B cell (primary cell): ENCODE measurements at regions not wholly inside any gene's neighbourhood (a gene's known extent, or its start where the extent isn't known, plus 50 kb on each side); places are given as distances from the start of the nearest gene placed in this dataset.

Source experiments
- ATAC-seq: fragments of 200-7000 bp; cut with Tn5 transposase; one replicate; pipeline ENCODE4 v1.10.0; 2021; ENCODE audit warnings: low read depth, mild to moderate bottlenecking, moderate number of reproducible peaks, moderate library complexity
- CTCF ChIA-PET: fragments of 350-600 bp; sonication (Branson Sonifier 250); formaldehyde crosslinking; loops from one replicate; lab custom pipeline; 2021; ENCODE audit warnings: antibody characterized with exemption, inconsistent platforms; lab: Charles Lee
- POLR2A ChIA-PET: fragments of 350-600 bp; sonication (Branson Sonifier 250); formaldehyde crosslinking; loops from one replicate; lab custom pipeline; 2021; ENCODE audit warnings: antibody characterized with exemption; lab: Charles Lee
- DNase-seq: peaks from one replicate; pipeline ENCODE4 v3.0.0; 2013
- H2AFZ ChIP-seq: 2 replicates; pipeline ENCODE4 v1.6.1; 2012; ENCODE audit warnings: mild to moderate bottlenecking, low read depth, low read length; ENCODE audit not compliant: insufficient read depth, poor library complexity, severe bottlenecking
- H3K27ac ChIP-seq, 2 donors: 1 replicate in 1 of 2; 2 replicates in 1 of 2; pipeline ENCODE4 v1.5.1; 2012 to 2013; ENCODE audit warnings: low read length in 2 of 2, mild to moderate bottlenecking in 2 of 2, moderate library complexity in 1 of 2
- H3K27me3 ChIP-seq, 4 experiments: fragments of 200-600 bp in 1 of 4; sonication (generic) in 1 of 4; replicated peaks in 1 of 4; 1 replicate in 2 of 4; 2 replicates in 2 of 4; pipeline versions ENCODE4 v1.6.1 to v1.7.0; 2013 to 2016; ENCODE audit warnings: low read length in 3 of 4, mild to moderate bottlenecking in 2 of 4, mixed read lengths in 1 of 4, moderate library complexity in 1 of 4; ENCODE audit not compliant: insufficient read depth in 4 of 4, control insufficient read depth in 3 of 4; ENCODE audit errors: control extremely low read depth in 1 of 4
- H3K36me3 ChIP-seq, 2 experiments: replicated peaks in 1 of 2; 1 replicate in 1 of 2; 2 replicates in 1 of 2; pipeline versions ENCODE4 v1.6.1 to v1.7.1; 2013; ENCODE audit warnings: low read length in 1 of 2; ENCODE audit not compliant: insufficient read depth in 2 of 2, control insufficient read depth in 1 of 2; ENCODE audit errors: control extremely low read depth in 1 of 2, extremely low read depth in 1 of 2
- H3K4me1 ChIP-seq, 2 donors: fragments of 200-600 bp in 1 of 2; sonication (generic) in 1 of 2; 1 replicate in 1 of 2; 2 replicates in 1 of 2; pipeline versions ENCODE4 v1.5.1 to v1.6.1; 2013 to 2017; ENCODE audit warnings: low read length in 2 of 2; ENCODE audit not compliant: control insufficient read depth in 2 of 2, insufficient read depth in 2 of 2
- H3K4me2 ChIP-seq: replicated peaks from 2 replicates; pipeline ENCODE3; 2012; ENCODE audit warnings: mild to moderate bottlenecking, low read depth, low read length; ENCODE audit not compliant: poor library complexity, severe bottlenecking
- H3K4me3 ChIP-seq, 5 experiments: fragments of 200-600 bp in 1 of 5; sonication (generic) in 1 of 5; 1 replicate in 3 of 5; 2 replicates in 2 of 5; pipeline versions ENCODE4 v1.5.1 to v1.7.0; 2011 to 2016; ENCODE audit warnings: low read length in 4 of 5, mild to moderate bottlenecking in 4 of 5, low read depth in 2 of 5, control low read depth in 1 of 5, moderate library complexity in 1 of 5; ENCODE audit not compliant: insufficient read depth in 1 of 5; ENCODE audit errors: control extremely low read depth in 1 of 5, extremely low read depth in 1 of 5
- H3K79me2 ChIP-seq: fragments of 200-600 bp; sonication (generic); one replicate; pipeline ENCODE4 v1.6.0; 2016; ENCODE audit warnings: low read length; ENCODE audit not compliant: control insufficient read depth, insufficient read depth
- H3K9ac ChIP-seq: fragments of 200-600 bp; sonication (generic); 2 replicates; pipeline ENCODE4 v1.6.1; 2017; ENCODE audit warnings: mild to moderate bottlenecking, low read length, moderate library complexity
- H3K9me3 ChIP-seq, 3 donors: one replicate each; pipeline versions ENCODE4 v1.6.1 to v1.7.1; 2013; ENCODE audit warnings: low read length in 2 of 3; ENCODE audit not compliant: control insufficient read depth in 2 of 3, insufficient read depth in 1 of 3; ENCODE audit errors: control extremely low read depth in 1 of 3
- H4K20me1 ChIP-seq: 2 replicates; pipeline ENCODE4 v1.6.0; 2012; ENCODE audit warnings: mild to moderate bottlenecking, low read length; ENCODE audit not compliant: insufficient read depth, control insufficient read depth, poor library complexity, severe bottlenecking
- H3K27ac Mint-ChIP-seq: one replicate; pipeline ENCODE4 v1.8.0; 2021; ENCODE audit warnings: mixed read lengths
- H3K27me3 Mint-ChIP-seq: one replicate; pipeline ENCODE4 v1.8.0; 2021; ENCODE audit warnings: mixed read lengths
- H3K4me1 Mint-ChIP-seq: one replicate; pipeline ENCODE4 v1.8.0; 2021; ENCODE audit warnings: mixed read lengths
- H3K4me3 Mint-ChIP-seq: one replicate; pipeline ENCODE4 v1.8.0; 2021; ENCODE audit warnings: mixed read lengths
- H3K9me3 Mint-ChIP-seq: one replicate; pipeline ENCODE4 v1.8.0; 2022; ENCODE audit warnings: mixed read lengths; ENCODE audit not compliant: insufficient read depth
- EZH2 ChIP-seq: IDR thresholded peaks from 2 replicates; pipeline ENCODE4 v1.6.1; 2012; ENCODE audit warnings: borderline replicate concordance, low read depth, mild to moderate bottlenecking, moderate library complexity, low read length; ENCODE audit not compliant: insufficient read depth, poor library complexity, severe bottlenecking
- WGBS: methylation state at CpG from one replicate; pipeline ENCODE4 v1.1.5; 2013; ENCODE audit warnings: missing lambda C conversion rate; ENCODE audit not compliant: insufficient coverage; 5-methylcytosine and 5-hydroxymethylcytosine counted together
- intact Hi-C: fragments of 100-400 bp; cut with micrococcal nuclease; formaldehyde crosslinking; loops from one replicate; pipeline ENCODE4 v1.10.0; 2022
- TF ChIP-seq, protein P1 (sequence below): fragments of 200-600 bp; IDR thresholded peaks from one replicate; pipeline ENCODE4 v1.8.0; 2022; ENCODE audit warnings: antibody characterized with exemption, mild to moderate bottlenecking

- no peaks in the 10 kb centered on the region for H3K4me1 Mint-ChIP-seq
- no peak overlapping the region for H3K4me3 Mint-ChIP-seq
- WGBS, result no CpG with 5 or more reads among the region's 4 CpGs
- no peak overlapping the region for H2AFZ ChIP-seq
- ChIA-PET POLR2A (no interaction called here), CTCF (no interaction called here)
- no peaks in the 10 kb centered on the region for H4K20me1 ChIP-seq
- no peaks in the 10 kb centered on the region for H3K79me2 ChIP-seq
- H3K27me3 ChIP-seq, result no peaks in the 10 kb centered on the region
- ATAC-seq, result no peak
- H3K27ac ChIP-seq, result no peak overlapping the region
- H3K9me3 ChIP-seq, result no peaks in the 10 kb centered on the region
- DNase-seq, result no peak
- H3K9me3 Mint-ChIP-seq, result no peaks in the 10 kb centered on the region
- intact Hi-C loops, result no loop called here
- no peak overlapping the region for H3K4me3 ChIP-seq
- no peak overlapping the region for H3K27ac Mint-ChIP-seq
- H3K4me1 ChIP-seq, result no peaks in the 10 kb centered on the region
- H3K36me3 ChIP-seq, result no peaks in the 10 kb centered on the region
- TF ChIP-seq EZH2, result no peak
- TF ChIP-seq, protein P1, sequence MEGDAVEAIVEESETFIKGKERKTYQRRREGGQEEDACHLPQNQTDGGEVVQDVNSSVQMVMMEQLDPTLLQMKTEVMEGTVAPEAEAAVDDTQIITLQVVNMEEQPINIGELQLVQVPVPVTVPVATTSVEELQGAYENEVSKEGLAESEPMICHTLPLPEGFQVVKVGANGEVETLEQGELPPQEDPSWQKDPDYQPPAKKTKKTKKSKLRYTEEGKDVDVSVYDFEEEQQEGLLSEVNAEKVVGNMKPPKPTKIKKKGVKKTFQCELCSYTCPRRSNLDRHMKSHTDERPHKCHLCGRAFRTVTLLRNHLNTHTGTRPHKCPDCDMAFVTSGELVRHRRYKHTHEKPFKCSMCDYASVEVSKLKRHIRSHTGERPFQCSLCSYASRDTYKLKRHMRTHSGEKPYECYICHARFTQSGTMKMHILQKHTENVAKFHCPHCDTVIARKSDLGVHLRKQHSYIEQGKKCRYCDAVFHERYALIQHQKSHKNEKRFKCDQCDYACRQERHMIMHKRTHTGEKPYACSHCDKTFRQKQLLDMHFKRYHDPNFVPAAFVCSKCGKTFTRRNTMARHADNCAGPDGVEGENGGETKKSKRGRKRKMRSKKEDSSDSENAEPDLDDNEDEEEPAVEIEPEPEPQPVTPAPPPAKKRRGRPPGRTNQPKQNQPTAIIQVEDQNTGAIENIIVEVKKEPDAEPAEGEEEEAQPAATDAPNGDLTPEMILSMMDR, result no peak
- peaks cover 5% of the 10 kb centered on the region for H3K27me3 Mint-ChIP-seq
- no peak overlapping the region for H3K4me2 ChIP-seq
- H3K9ac ChIP-seq, result no peak overlapping the region
These were observed 366.5 kb upstream of the POU3F3 start for GRCh38 chr2:104487366-104487765.

GRCh38 chr2:104493698-104494097, 360.2 kb upstream of the POU3F3 start:
- Mint-ChIP-seq H3K4me3 (no peak overlapping the region), H3K27ac (no peak overlapping the region), H3K9me3 (no peaks in the 10 kb centered on the region), H3K27me3 (peaks cover 3% of the 10 kb centered on the region), H3K4me1 (no peaks in the 10 kb centered on the region)
- Histone ChIP-seq H3K9me3 (peaks cover 0 to 2% (median 0%) of the 10 kb centered on the region in 3 donors), H3K4me3 (no peak overlapping the region), H3K36me3 (no peaks in the 10 kb centered on the region), H3K9ac (no peak overlapping the region), H3K79me2 (no peaks in the 10 kb centered on the region), H2AFZ (no peak overlapping the region), H3K27me3 (no peaks in the 10 kb centered on the region), H4K20me1 (no peaks in the 10 kb centered on the region), H3K4me1 (no peaks in the 10 kb centered on the region), H3K4me2 (no peak overlapping the region), H3K27ac (no peak overlapping the region)
- intact Hi-C loops, result no loop called here
- ATAC-seq (no peak), DNase-seq (no peak)
- POLR2A ChIA-PET, result no interaction called here
- CTCF ChIA-PET, result no interaction called here
- no CpG with 5 or more reads among the region's 1 CpG for WGBS
- TF ChIP-seq, protein P1, result no peak
- no peak for TF ChIP-seq EZH2
